Spleen (tissue), 7 donors: ENCODE measurements at regions not wholly inside any gene's neighbourhood (a gene's known extent, or its start where the extent isn't known, plus 50 kb on each side); places are given as distances from the start of the nearest gene placed in this dataset.
"Not testable (repeated sequence)": the region's sequence is repeated elsewhere in the genome, so short reads cannot be mapped to it uniquely, and the experiment has no call there.

Source experiments
- POLR2A ChIP-seq, 3 donors: fragments of 450-650 bp; IDR thresholded peaks; one replicate each; pipeline ENCODE4 v1.5.1; 2017; ENCODE audit warnings: antibody characterized with exemption in 3 of 3, mild to moderate bottlenecking in 1 of 3
- POLR2AphosphoS5 ChIP-seq, 3 donors: sonication (generic); formaldehyde crosslinking; IDR thresholded peaks; one replicate each; pipeline ENCODE4 v1.5.1; 2017; ENCODE audit warnings: antibody characterized with exemption in 3 of 3
- TF ChIP-seq, protein P1 (sequence below), 11 experiments: fragments of 200-600 bp in 7 of 11; fragments of 450-650 bp in 4 of 11; sonication (generic) in 4 of 11; IDR thresholded peaks in 8 of 11; conservative IDR thresholded peaks in 3 of 11; 1 replicate in 7 of 11; 2 replicates in 4 of 11; pipeline versions ENCODE4 v1.4.0 to v1.8.0; 2016 to 2021; ENCODE audit warnings: antibody characterized with exemption in 11 of 11, inconsistent platforms in 4 of 11, mild to moderate bottlenecking in 1 of 11
- donor health status: DM: no; HTN: no; CAD: no; lungs with moderate emphysema.
- donor health status: DM: no; HTN: no; CAD: no.
- donor health status: DM: no; HTN: no; CAD: no.

DNA sequence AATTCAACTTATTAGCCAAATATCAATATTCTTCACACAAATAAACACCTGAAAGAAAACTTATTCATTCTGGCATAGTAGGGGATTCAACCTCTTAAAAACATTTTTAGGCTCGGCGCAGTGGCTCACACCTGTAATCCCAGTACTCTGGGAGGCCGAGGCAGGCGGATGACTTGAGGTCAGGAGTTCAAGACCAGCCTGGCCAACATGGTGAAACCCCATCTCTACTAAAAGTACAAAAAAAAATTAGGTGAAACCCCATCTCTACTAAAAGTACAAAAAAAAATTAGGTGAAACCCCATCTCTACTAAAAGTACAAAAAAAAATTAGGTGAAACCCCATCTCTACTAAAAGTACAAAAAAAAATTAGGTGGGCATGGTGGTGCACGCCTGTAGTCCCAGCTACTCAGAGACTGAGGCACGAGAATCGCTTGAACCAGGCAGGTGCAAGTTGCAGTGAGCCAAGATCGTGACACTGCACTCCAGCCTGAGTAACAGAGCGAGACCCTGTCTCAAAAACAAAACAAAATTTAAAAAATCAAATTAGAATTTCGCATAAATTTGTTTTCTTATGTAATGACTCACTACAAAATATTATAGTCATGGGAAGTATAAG, 308.0 kb upstream of the POU5F2 start:
- TF ChIP-seq, protein P1, sequence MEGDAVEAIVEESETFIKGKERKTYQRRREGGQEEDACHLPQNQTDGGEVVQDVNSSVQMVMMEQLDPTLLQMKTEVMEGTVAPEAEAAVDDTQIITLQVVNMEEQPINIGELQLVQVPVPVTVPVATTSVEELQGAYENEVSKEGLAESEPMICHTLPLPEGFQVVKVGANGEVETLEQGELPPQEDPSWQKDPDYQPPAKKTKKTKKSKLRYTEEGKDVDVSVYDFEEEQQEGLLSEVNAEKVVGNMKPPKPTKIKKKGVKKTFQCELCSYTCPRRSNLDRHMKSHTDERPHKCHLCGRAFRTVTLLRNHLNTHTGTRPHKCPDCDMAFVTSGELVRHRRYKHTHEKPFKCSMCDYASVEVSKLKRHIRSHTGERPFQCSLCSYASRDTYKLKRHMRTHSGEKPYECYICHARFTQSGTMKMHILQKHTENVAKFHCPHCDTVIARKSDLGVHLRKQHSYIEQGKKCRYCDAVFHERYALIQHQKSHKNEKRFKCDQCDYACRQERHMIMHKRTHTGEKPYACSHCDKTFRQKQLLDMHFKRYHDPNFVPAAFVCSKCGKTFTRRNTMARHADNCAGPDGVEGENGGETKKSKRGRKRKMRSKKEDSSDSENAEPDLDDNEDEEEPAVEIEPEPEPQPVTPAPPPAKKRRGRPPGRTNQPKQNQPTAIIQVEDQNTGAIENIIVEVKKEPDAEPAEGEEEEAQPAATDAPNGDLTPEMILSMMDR (IDR thresholded peaks at IDR 0.05 in 8 of 11, conservative IDR thresholded peaks at IDR 0.05 in 3 of 11) = not testable (repeated sequence)
- TF ChIP-seq POLR2AphosphoS5, POLR2A (IDR thresholded peaks at IDR 0.05): not testable (repeated sequence)
